Left forelimb (tissue), 1 donor: ENCODE measurements at regions not wholly inside any gene's neighbourhood (a gene's known extent, or its start where the extent isn't known, plus 50 kb on each side); places are given as distances from the start of the nearest gene placed in this dataset.

Experiments
- DNase-seq: peaks from one replicate; pipeline ENCODE4 v3.0.0-alpha.2; 2018; ENCODE audit warnings: low spot score

DNA sequence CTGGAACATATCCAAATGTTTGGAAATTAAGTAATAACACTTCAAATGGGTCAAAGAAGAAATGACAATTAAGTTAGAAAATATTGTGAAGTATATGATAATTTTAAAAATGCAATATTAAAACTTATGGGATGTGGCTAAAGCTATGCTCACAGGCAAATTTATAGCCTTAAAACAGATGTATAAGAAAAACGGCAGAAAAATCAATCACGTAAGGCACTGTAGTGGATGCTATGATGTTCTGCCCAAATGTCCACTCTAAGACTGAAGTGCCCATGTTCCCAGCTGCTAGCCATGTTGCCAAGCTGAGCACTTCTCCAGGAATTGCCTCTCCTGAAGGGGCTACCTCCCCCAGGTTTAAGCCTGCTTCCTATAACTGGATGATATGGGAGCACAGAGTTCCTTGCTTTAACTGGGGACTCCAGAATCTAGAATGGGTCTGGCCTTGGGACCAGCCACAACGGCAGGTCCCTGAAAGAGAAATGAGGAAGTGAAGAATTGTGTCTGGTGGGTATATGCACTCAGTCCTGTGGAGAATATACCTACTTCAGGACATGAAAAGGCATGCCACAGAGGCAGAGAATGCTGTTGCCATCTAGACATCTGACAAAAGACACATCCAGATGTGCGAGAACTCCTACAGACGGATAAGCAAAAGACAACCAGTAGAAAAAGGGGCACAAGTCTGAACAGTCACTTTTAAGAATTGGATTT is 78.2 kb upstream of the RXRA start:
- DNase-seq = no peak

DNA sequence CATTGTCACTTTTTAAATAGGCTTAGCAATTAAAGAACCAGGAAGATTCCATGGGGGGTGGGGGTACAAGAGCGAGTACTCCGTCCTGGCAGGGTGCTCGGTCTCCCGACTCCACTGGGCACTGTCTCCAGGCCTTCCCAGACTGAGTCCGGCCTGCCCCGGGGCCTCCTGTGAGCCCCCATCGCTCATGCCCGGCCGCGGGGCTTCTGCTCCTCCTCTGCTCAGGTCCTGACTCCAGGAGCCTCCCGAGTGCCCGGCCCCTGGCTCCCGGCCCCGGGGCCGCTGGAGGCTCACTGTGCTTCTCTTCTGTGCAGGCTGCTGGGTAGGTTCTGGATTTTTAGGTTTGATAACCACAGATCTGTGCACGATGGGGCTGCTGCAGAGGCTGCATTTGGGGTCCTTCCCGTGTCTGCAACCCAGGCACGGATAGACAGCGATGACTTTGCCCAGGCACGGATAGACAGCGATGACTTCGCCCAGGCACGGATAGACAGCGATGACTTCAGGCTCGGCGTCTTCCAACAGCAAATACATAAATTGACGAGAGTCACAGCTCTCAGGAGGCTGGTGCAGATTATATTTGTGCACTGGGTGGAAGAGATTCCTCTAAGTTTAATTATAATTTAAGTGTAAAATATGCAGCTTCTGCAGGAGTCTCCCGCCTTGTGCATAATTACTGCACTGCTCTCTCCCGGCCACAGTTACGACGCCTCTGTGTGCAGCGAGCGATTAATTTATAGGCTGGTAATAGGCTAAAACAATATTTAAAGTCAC is 74.8 kb upstream of the RXRA start:
- no peak for DNase-seq

GRCh38 chr9:134252084-134252830 is 74.0 kb upstream of the RXRA start:
- no peak for DNase-seq

DNA sequence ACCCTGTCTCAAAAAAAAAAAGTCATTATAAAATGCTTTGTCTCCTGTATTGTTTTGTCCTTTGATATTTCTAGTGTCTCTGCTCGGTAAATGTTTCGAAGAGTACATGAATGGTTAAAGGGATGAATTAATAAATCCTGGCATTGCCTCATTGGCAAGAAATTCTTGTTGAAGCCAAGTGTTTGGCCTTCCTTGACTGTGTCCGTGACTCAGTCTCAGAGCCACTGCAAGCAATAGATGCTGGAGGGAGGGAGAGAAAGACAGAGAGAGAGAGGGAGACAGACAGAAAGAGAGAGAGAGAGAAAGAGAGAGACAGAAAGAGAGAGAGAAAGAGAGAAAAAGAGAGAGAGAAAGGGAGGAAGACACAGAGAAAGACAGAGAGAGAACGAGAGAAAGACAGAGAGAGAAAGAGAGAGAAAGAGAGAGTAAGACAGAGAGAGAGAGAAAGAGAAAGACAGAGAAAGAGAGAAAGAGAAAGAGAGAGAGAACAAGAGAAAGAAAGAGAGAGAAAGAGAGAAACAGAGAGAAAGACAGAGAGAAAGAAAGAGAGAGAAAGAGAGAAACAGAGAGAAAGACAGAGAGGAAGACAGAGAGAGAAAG is 72.5 kb upstream of the RXRA start:
- no peak for DNase-seq

- no peak for DNase-seq
Measured at GRCh38 chr9:134258332-134258731, 67.9 kb upstream of the RXRA start.

DNA sequence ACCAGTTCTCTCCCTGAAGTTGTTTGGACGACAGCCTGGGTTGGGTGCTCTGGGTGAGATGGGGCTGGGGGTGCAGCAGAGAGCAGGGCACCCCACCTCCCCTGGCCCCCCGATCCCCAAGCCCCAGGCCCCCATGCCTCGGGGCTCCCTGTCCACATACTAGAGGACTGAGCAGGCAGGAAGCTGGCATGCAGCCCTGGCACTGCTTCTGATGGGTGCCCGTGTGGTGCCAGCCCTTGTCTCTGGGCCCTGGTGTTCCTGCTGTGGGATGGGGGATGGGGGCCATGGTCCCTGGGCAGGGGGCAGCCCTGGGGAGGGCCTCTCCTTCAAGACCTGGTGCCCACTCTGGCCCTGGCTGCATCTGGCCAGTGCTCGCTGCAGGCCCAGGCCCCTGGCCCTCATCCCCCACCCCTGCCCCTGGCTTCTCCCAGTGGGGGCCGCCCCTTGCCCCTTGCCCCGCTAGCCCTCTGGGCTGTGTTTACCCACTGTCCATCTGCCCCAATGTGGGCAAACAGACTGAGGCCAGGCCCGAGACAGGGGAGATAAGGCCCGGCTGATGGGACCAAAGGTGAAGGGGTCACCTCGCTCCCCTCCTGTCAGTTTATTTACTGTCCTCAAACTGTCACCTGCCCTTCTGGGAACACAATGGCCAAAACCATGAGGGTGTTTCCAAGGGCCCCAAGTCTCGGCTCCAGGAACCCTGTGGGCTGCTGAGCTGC is 67.3 kb upstream of the RXRA start:
- no peak for DNase-seq

DNA sequence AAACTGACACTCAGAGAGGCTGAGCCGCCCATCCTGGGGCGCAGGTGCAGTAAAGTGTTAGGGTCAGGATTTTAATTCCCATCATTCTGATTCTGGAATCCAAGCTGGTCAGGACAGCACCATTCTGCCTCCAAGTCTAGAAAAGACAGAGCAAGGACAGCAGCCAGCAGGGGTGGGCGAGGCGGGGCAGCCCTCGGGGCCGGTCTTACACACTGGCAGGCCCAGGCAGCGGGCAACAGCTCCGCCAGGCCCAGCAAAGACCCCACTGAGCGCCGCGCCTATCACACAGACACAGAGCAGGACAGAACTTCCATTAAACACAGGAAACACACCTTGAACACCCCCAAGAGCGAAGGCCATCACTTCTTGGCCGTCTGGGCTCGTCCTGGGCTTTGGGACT is 66.5 kb upstream of the RXRA start:
- no peak for DNase-seq

DNA sequence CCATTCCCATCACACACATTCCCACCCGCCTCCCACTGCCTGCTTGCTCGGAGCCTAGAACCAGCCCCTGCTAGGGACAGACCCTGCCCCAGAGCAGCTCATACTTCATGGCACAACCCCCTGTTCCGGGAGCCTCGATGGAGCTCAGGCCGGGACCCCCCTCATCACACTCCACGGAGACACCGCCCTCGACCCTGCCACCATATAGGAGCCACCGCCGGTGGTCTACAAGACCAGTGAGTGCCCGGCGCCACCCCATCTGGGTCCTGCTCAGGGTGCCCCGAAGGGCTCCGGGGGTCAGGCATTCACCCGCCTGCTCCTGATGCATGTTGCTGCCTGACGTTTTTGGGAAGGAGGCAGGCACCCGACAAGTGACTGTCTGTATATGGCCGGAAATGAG is 65.5 kb upstream of the RXRA start:
- no peak for DNase-seq

GRCh38 chr9:134262035-134262434 is 64.2 kb upstream of the RXRA start:
- no peak for DNase-seq

DNA sequence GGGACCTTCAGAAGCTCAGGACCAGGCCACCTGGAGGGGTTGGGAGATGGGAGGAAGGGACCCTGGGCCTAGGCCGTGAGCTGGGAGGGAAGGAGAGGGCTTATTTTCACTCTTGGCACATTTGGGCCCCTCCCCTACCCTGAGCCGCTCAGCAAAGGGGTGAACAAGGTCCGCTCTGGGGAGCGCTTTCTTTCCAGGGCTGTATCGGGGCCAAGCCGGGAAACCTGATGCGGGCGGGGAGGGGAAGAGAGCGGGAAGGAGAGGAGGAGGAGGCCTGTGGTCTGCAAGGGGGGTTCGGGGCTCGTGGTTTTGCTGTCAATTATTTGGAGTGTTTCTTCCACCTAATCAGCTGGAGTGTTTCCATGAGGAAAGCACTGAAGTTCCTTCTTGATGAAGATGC is 62.7 kb upstream of the RXRA start:
- peak; percentile 78 for DNase-seq

- no peak for DNase-seq
Measured at GRCh38 chr9:134264169-134264568, 62.1 kb upstream of the RXRA start.

- DNase-seq = no peak
Measured at GRCh38 chr9:134265078-134265477, 61.2 kb upstream of the RXRA start.

GRCh38 chr9:134266418-134266817 is 59.8 kb upstream of the RXRA start:
- no peak for DNase-seq

- no peak for DNase-seq
Measured at GRCh38 chr9:134267305-134267880, 58.9 kb upstream of the RXRA start.

DNA sequence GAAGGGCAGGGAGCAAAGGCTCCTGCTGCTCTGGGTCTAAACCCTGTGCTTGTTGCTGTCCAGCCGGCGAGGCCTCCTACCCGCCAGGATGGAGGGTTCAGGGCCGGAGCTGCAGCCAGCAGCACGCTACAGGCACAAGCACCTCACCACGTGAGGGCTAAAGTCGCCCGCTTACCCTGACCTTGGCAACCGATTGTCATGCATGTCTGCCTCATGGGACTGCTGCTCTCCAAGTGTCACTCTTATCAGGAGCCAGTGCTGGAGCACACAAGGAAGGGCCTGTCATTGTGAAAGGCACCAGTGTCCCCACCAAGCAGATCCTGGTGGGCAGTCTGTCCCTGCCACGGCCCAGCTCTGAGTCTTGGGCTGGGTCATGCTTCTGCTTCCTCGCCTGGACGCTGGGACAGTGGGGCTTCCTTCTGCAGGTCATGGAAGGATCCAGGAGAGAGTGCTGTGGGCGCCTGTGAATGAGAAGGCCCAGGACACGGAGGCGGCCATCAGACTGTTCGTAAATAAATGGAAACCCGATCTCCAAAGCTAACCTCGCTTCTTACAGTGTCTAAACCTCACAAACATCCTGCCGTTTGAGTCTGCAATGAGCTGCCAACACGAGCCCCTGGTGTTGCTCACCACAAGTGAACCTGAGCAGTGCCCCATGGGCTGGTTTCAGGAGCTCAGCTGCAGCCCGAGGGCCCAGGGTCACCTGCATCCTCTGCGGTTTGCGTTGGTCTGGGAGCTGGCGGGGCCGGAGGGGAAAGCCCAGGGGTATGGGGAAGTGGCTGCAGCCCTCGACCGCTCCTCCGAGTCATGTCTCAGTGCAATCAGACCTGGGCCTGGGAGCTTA is 58.2 kb upstream of the RXRA start:
- no peak for DNase-seq

GRCh38 chr9:134268747-134269146 is 57.5 kb upstream of the RXRA start:
- no peak for DNase-seq

DNA sequence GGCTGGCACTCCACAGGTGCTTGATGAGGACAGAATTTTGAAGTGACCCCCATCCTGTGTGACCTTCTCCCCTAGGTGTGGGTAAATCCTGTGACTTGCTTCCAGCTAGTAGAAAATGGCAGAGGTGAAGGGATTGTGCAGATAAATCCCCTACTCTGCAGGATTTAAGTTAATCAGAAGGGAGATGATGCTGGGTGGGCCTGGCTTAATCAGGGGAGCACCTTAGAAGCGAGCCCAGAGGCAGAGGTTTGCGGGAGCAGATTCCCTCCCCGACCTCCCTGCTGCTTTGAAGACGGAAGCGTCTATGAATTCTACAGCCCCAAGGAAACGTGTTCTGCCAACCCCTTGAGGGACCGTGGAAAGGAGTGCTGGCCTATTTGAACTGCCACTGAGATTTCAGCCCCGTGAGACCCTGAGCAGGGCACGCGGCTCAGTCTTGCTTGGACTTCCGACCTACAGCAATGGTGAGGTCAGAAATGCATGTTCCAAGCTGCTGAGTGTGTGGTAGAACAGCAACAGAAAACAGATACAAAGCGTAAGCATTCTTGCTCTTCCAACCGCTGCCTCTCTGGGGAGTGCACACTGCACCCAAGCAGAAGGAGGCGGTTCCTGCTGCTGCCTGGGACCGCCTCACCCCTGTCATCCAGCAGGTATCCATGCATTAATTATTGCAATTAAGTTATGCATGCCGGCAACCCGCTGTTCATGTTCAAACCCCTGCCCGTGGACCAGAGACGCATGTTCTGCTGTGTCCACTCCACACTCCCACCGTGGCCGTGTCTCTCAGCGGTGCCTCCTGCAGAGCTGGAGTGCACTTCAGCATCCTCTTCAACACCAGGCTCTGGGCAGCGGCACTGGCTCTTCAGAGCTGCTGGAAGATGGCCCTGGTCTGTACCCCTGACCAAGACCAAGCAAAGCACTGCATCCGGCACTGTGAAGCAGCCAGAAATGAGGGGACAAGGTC is 54.6 kb upstream of the RXRA start:
- DNase-seq = no peak

GRCh38 chr9:134272302-134273023 is 53.8 kb upstream of the RXRA start:
- DNase-seq = no peak

DNA sequence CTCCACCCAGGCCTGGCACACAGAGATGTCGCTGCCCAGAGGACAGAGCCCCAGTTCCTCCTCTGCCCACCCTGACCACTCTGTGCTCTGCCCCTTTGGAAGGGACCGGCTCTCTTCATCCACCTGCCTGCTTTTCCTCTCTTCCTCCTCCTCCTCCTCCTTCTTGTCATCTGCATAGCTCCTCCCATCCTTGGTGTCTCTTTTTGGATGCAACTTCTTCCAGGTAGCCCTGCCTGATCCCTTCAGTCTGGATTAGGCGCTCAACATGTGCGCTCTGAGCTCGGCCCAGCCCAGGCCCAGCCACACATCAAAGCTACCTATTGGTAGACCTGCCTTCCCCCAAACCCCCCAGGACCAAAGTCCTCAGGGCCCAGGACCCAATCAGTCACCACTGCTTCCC is 52.6 kb upstream of the RXRA start:
- DNase-seq = no peak
